ENCODE measurements at regions not wholly inside any gene's neighbourhood (a gene's known extent, or its start where the extent isn't known, plus 50 kb on each side); places are given as distances from the start of the nearest gene placed in this dataset.
"Not testable (repeated sequence)": the region's sequence is repeated elsewhere in the genome, so short reads cannot be mapped to it uniquely, and the experiment has no call there.

DNA sequence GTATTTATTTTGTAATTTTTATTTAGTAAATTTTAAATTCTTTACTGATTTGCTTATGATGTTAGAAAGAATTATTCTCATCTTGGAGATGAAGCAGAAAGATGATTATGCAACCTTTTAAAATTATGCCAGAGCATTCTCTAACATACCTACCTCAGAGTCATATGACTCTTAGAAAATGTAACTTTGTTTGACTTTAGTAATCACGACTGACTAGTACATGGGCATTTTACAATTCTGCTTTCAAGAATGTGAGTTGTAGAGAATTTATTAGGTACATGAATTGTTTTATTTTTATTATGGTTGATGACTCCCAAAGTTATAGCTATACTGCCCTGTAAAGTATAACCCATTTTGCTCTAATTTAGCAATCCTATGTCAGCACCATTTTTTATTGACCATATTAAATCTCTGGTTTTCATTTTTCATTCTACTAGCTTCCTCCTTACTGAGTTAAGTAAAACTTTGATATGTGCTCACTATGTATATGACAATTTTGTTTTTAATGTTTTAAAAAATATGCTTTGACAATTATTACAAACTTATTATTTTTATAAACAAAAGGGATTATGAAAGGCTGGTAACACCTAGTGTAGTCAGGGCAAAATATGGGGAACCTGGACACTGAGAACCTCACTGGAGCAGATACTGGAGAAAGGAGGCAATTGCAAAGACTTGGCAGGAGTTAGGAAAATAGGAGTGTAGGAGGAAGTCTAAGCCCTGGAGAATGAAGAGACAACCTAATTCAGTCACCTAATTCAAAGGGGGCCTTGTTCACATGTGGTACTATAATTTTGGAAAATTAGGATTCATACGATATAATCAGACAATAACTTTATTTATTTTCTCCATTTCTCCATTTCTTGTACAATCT lies 249.7 kb upstream of the DAB2 start:
- DNase-seq: no peak

- no peak for DNase-seq
These were observed 246.8 kb upstream of the DAB2 start for GRCh38 chr5:39671561-39671961.

- DNase-seq: no peak
These were observed 246.2 kb upstream of the DAB2 start for GRCh38 chr5:39670955-39671354.

DNA sequence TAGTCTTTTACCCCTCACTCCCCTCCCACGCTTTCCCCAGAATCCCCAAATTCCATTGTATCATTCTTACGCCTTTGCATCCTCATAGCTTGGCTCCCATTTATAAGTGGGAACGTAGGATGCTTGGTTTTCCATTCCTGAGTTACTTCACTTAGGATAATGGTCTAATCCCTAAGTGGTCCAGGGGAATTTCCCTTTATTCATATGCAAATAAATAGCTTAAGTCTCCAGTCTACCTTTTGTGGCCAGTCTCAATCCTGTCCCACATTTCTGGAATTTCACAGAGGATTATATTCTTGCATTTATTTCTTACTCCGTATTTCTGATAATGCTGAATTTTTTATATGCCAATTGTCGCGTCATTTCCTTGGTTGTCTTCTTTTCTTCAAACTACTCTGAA lies 245.6 kb upstream of the DAB2 start:
- no peak for DNase-seq

DNA sequence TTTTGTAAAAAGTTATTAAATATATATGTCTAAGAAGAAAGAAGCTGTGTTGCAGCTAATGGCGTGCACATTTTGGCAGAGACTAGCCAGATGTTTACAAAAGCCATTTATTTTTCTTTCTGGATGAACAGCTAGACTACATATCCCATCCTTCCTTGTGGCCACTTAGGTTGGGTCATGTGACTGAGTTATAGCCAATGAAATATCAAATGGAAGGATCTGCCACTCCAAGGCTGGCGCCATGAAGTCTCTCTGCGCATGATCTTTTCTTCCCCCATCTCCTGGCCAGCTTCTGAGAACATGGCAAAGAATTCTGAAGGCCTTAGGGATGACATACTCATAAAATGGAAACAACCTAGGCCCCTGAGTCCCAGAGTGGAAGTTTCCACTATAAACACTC lies 244.2 kb upstream of the DAB2 start:
- DNase-seq: no peak

- DNase-seq: no peak
These were observed 240.5 kb upstream of the DAB2 start for GRCh38 chr5:39665328-39665727.

DNA sequence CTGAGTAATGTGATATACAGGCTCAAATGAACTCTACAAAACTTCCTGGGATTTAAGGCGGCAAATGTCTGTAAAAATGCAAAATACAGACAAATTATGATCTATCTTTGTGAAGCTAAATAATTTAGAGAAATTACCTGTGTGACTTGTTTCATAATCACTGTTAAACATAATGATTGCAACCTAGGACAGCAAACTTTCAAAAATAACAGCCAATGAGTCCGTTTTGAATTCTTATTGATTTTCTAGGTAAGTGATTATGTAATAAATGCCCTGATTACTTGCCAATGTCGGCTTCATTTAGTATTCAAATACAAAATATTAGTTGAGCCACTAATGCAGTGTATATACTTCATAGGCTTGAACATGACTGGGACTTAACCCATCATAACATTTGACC lies 238.2 kb upstream of the DAB2 start:
- no peak for DNase-seq

DNA sequence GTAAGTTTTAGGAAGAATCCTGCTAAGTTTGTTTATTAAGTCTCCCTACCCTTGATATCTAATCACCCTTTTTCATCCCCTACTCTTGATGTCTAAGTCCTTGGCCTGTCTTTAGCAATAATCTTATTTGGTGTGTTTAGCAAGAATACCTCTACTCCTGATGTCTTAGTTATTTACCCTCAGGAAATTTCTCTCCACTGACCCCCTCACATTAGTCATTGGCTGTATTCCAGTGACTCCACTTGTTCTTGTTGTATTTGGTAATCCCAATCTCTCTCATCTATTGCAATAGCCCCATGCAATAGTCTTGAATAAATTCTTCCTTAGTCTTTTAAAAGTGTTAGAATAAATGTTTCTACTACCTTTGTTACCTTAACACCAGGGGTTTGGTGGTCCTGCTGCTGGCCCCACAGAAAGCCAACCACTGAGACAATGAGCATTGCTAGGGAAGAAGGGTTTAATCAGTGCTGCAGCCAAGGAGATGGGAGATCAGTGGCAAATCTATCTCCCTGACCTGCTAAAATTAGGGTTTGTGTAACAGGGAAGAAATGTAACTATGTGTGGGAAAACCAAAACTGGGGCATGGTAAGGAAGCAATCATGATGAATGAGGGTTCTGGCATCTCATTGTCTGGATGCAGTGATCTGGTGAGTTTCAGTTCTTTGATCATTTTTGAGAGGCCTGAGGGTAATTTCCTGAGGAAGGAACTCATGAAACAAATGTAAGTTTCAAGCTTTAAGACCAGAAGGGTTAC lies 236.4 kb upstream of the DAB2 start:
- DNase-seq: no peak

DNA sequence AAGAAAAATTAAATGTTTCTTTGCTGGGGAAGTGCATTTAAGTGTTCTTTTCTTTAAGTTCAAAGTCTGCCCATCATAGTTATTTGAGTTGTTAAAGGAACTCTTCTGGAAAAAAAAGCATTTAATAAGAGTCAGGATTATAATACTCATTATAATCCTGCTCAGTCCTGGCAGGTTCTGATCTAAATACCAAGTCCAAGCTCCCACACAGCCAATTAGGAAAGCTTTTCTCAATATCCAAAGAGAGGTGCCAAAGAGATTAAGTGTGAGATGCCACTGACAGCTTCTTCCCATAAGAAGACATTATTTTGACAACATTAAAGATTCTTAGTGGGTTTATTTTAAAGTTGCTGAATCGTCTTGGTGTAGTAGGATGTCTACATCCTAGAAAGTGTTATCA lies 235.2 kb upstream of the DAB2 start:
- no peak for DNase-seq

GRCh38 chr5:39658866-39659265 lies 234.1 kb upstream of the DAB2 start:
- no peak for DNase-seq

DNA sequence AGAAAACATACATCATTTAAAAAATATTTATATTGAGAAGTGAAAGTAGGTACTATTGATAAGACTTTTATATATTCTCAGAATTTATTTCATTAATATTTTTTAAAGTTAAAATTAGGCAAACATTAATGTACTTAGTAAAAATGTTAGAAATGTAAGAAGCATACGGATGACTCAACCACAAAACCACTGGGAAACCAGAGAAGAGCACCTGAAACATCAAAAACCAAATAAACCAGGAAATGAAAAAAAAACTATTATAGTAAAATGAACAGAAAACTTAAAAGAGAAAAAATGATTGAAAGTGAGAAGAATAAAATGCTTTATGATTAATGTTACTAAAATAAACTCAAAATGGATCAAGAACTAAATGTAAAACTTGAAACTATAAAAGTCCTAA lies 233.2 kb upstream of the DAB2 start:
- no peak for DNase-seq

- DNase-seq: no peak
These were observed 231.8 kb upstream of the DAB2 start for GRCh38 chr5:39656600-39656999.

DNA sequence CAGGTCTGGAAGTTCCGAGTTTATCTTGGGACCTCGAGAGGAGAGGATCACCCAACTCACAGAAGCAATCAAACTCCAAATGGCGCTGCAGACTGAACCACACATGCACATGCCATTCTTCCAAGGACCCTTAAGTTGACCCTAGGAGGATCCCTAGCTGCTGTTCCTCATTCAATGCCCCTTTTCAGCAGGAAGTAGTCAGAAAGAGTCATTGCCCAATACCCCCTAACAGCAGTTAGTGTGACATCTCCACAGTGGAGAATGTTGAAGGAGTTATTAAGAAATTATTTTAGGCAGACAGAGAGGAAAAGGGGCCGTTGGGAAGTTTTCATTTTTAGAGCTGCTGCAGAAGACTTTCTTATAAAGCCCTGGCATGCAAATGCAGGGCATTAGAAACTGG lies 229.9 kb upstream of the DAB2 start:
- no peak for DNase-seq

DNA sequence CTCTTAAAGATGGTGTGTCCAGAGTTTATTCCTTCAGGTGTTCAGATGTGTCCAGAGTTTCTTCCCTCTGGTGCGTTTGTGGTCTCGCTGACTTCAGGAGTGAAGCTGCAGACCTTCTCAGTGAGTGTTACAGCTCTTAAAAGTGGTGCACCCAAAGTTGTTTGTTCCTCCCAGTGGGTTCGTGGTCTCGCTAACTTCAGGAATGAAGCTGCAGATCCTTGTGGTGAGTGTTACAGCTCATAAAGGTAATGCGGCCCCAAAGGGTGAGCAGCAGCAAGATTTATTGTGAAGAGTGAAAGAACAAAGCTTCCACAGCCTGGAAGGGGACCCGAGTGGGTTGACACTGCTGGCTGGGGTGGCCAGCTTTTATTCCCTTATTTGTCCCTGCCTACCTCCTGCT lies 227.7 kb upstream of the DAB2 start:
- not testable (repeated sequence) for DNase-seq

DNA sequence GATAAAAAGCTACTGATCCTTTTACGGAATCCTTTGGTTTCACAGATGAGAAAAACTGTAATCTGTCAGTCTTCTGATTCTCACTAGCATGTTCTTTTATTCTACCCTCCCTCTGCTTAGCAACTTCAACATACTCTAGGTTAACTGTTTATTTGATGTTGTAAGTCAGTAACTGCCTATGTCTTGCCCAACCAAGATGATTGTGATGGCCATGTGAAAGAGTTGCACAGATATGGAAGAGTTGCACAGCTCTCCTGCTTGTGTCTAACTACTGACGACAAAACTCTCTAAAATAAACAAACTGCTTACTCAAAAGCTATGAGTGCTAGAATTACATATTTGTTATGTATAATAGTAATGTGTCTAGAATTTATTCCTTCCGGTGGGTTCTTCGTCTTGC lies 227.3 kb upstream of the DAB2 start:
- no peak for DNase-seq

DNA sequence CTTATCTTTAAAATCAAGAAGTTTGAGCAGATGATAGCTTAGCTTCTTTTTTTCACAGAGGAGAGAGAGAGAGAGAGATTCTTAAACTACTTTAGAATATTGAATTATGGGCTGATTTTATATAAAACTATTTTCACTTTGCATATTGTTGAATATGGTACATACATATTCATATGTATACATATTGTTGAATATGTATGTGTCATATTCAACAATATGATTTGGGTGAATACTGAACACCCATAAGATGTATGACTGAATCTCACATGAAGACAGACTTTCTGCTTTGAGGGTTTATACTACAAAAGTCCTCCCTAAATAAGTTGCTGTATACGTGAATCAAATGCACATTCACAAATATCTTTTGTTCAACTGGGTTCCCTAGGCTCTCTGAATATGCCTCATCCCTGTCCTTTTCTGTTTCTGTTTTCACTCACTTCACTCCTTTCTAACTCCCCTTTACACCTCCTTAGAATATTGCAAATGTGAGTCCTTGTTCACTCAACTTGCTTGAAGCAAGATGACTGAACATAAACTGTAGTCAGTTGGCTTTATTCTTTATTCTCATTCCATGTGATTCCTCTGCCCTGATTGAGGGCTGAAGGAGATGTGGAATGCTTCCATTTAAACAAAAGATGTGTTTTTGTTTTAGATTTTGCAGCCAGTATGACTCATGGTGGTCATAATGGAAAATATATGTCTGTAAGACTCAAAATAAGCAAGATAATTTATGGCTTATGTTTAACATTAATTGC lies 225.4 kb upstream of the DAB2 start:
- no peak for DNase-seq

DNA sequence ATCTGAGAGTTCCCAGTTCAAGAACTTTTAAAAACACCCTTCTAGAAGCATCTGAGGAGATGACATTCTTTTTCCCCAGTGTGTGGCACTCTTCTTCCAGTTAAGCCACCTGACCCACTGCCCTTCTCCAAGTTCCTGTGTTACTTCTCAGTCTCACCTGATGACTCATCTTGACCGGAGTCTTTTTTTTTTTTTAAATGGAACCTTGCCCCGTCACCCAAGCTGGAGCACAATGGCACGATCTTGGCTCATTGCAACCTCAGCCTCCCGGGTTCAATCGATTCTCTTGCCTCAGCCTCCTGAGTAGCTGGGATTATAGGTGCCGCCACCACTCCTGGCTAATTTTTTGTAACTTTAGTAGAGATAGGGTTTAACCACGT lies 224.1 kb upstream of the DAB2 start:
- no peak for DNase-seq

DNA sequence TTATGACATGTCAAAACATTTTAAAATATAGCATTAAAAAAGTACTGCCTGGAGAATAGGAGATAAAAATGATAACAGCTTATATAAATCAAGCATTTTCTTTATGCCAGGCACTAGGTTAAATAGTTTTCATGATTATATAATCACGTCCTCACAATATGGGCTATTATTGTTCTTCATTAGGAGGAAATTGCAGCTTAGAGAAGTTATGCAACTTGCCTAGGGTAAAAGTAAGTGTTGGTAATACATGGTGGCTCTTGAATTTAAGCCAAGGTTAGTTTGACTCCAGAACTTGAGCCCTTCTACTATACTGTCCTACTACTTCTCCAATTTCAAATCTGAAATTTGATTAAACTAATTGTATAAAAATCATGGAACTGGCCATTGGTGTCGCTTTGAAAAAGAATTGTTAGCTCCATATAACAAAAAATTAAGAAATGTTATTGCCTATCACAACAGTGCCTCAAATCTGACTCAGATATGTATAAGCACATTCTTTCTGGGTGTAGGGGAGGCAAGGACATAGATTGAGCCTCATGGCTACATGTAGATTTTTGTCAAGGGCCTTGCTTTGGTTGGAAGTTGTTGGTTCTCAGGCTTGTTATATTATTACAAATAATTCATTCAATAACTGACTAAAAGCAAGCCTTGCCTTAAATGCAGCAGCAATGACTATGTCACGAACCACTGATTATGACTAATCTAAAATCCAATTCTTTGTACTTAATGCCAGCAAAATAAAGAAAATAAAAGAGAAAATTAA lies 223.5 kb upstream of the DAB2 start:
- DNase-seq: no peak

DNA sequence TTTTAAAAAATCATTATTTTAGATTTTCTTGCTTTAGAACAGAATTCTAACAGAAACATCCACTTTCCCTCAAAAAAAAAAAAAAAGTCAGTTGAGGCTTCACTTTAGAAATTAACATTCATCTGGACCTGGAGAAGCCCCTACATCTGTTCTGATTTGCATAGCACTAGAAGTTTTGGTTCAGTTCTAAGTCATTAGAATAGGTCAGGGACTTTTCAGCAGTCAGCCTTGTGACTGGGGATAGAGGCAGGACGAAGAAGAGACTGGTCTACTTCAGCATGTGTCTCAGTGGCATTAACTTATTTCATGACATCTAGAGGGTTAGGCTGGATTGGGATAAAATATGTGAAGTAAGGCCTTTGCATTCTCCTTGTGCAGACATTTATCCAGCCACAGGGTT lies 215.8 kb upstream of the DAB2 start:
- DNase-seq: no peak

DNA sequence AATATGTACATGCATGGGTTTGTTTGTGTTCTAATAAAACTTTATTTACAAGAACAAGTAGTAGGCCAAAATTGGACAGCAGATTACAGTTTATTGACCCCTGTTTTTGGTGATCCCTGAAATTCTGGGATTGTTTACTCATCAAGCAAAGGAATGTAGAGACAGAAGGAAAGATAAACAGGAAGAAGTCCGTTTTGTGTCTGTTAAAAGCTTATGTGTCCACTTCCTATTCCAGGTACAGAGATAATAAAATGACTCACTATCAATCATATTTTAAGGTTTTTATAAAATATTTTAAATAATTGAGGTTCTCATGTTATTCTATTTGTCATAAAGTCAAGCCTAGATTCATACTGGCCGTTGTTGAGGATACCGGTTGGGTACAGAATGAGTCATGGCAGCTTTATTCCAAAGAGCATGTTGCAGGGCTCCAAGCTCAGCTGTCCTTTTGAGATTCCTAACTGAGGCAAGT lies 214.9 kb upstream of the DAB2 start:
- no peak for DNase-seq

GRCh38 chr5:39638813-39639212 lies 214.0 kb upstream of the DAB2 start:
- DNase-seq: no peak

DNA sequence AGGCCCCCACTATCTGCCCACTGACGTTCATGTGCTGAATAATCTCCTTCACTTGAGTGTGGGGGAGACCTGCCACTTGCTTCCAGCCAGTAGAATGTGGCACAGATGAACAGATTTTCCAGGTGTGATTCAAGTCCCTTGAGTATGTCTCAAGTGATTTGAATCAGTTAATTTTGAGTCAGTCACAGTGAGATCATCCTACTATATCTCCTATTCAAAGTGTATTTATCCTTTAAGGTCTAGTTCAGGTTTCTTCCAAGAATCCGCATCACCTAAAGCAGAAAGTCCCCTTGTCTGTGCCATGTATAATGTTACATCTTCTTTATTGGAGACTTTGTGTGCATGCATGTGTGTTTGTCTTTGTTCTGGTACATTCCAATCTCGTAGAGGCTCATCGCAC lies 208.3 kb upstream of the DAB2 start:
- no peak for DNase-seq

- DNase-seq: no peak
These were observed 207.2 kb upstream of the DAB2 start for GRCh38 chr5:39631958-39632357.
